HG03342 (cell line): ENCODE measurements at regions not wholly inside any gene's neighbourhood (a gene's known extent, or its start where the extent isn't known, plus 50 kb on each side); places are given as distances from the start of the nearest gene placed in this dataset.
"Not testable (repeated sequence)": the region's sequence is repeated elsewhere in the genome, so short reads cannot be mapped to it uniquely, and the experiment has no call there.

Experiments used
- ATAC-seq: cut with Tn5 transposase; IDR thresholded peaks from one replicate; pipeline ENCODE4 v1.9.1; 2021; ENCODE audit warnings: mild to moderate bottlenecking, moderate library complexity; ENCODE audit not compliant: unreplicated experiment

- ATAC-seq: no peak
These were observed 95.1 kb upstream of the OLIG2 start for GRCh38 chr21:32930673-32931072.

GRCh38 chr21:32934068-32934467 lies 91.7 kb upstream of the OLIG2 start:
- not testable (repeated sequence) for ATAC-seq

GRCh38 chr21:32934829-32935228 lies 90.9 kb upstream of the OLIG2 start:
- no peak for ATAC-seq

- no peak for ATAC-seq
These were observed 85.4 kb upstream of the OLIG2 start for GRCh38 chr21:32940079-32941014.

GRCh38 chr21:32941263-32941662 lies 84.5 kb upstream of the OLIG2 start:
- no peak for ATAC-seq

GRCh38 chr21:32946654-32947053 lies 79.1 kb upstream of the OLIG2 start:
- no peak for ATAC-seq

- no peak for ATAC-seq
These were observed 78.0 kb upstream of the OLIG2 start for GRCh38 chr21:32947736-32948135.

- ATAC-seq: no peak
These were observed 76.0 kb upstream of the OLIG2 start for GRCh38 chr21:32949701-32950100.

GRCh38 chr21:32951041-32951440 lies 74.7 kb upstream of the OLIG2 start:
- ATAC-seq: no peak

GRCh38 chr21:32954353-32954752 lies 71.4 kb upstream of the OLIG2 start:
- no peak for ATAC-seq

- ATAC-seq: no peak
These were observed 70.2 kb upstream of the OLIG2 start for GRCh38 chr21:32955311-32956060.

GRCh38 chr21:32956061-32956656 lies 69.6 kb upstream of the OLIG2 start:
- no peak for ATAC-seq

- no peak for ATAC-seq
These were observed 68.2 kb upstream of the OLIG2 start for GRCh38 chr21:32957545-32957944.

GRCh38 chr21:32958288-32959002 lies 67.3 kb upstream of the OLIG2 start:
- ATAC-seq: no peak

- ATAC-seq: no peak
These were observed 63.5 kb upstream of the OLIG2 start for GRCh38 chr21:32962268-32962667.

- ATAC-seq: no peak
These were observed 60.5 kb upstream of the OLIG2 start for GRCh38 chr21:32965129-32965680.

- ATAC-seq: no peak
These were observed 59.6 kb upstream of the OLIG2 start for GRCh38 chr21:32966120-32966519.

GRCh38 chr21:32968103-32968502 lies 57.6 kb upstream of the OLIG2 start:
- ATAC-seq: not testable (repeated sequence)

GRCh38 chr21:32974653-32975052 lies 51.1 kb upstream of the OLIG2 start:
- ATAC-seq: no peak

GRCh38 chr21:32975811-32976431 lies 49.8 kb upstream of the OLIG2 start:
- ATAC-seq: no peak
